ENCODE measurements at regions not wholly inside any gene's neighbourhood (a gene's known extent, or its start where the extent isn't known, plus 50 kb on each side); places are given as distances from the start of the nearest gene placed in this dataset.

- intact Hi-C loops (cut with DNase I), result no loop called here
- Histone ChIP-seq H3K36me3 (no peaks in the 10 kb centered on the region), H3K4me1 (no peaks in the 10 kb centered on the region), H3K9me3 (no peaks in the 10 kb centered on the region), H3K27me3 (no peaks in the 10 kb centered on the region), H3K4me3 (replicated peaks in 1 of 3) (no peak overlapping the region), H3K27ac (no peak overlapping the region)
- WGBS, 2 donors, result 74 to 82% methylated on average over 3 of the region's 3 CpGs
- DNase-seq, result no peak
- TF ChIP-seq POLR2A (IDR thresholded peaks at IDR 0.05), result no peak
- no peak for TF ChIP-seq CTCF (IDR thresholded peaks at IDR 0.05)
These were observed 208.7 kb upstream of the CSF3R start for GRCh38 chr1:36691374-36691773.

GRCh38 chr1:36689992-36690391 lies 207.3 kb upstream of the CSF3R start:
- intact Hi-C loops (cut with DNase I), result no loop called here
- no peaks in the 10 kb centered on the region for H3K9me3 ChIP-seq
- H3K4me3 ChIP-seq (replicated peaks in 1 of 3), result no peak overlapping the region
- TF ChIP-seq CTCF (IDR thresholded peaks at IDR 0.05) (no peak), POLR2A (IDR thresholded peaks at IDR 0.05) (no peak)
- no peak overlapping the region for H3K27ac ChIP-seq
- 67 to 82% methylated on average over 3 of the region's 3 CpGs for WGBS, 2 donors
- no peaks in the 10 kb centered on the region for H3K4me1 ChIP-seq
- no peaks in the 10 kb centered on the region for H3K27me3 ChIP-seq
- DNase-seq, result no peak
- H3K36me3 ChIP-seq, result no peaks in the 10 kb centered on the region

GRCh38 chr1:36687312-36687711 lies 204.6 kb upstream of the CSF3R start:
- H3K27me3 ChIP-seq, result no peaks in the 10 kb centered on the region
- H3K9me3 ChIP-seq, result no peaks in the 10 kb centered on the region
- H3K4me1 ChIP-seq, result no peaks in the 10 kb centered on the region
- TF ChIP-seq POLR2A (IDR thresholded peaks at IDR 0.05) (no peak), CTCF (IDR thresholded peaks at IDR 0.05) (no peak)
- no peak overlapping the region for H3K4me3 ChIP-seq (replicated peaks in 1 of 3)
- intact Hi-C loops (cut with DNase I), result no loop called here
- WGBS, 2 donors, result 52 to 54% methylated on average over 5 of the region's 5 CpGs
- no peak for DNase-seq
- no peaks in the 10 kb centered on the region for H3K36me3 ChIP-seq
- no peak overlapping the region for H3K27ac ChIP-seq

- Histone ChIP-seq H3K4me3 (replicated peaks in 1 of 3) (no peak overlapping the region), H3K4me1 (no peaks in the 10 kb centered on the region), H3K27me3 (no peaks in the 10 kb centered on the region), H3K27ac (no peak overlapping the region), H3K36me3 (no peaks in the 10 kb centered on the region), H3K9me3 (no peaks in the 10 kb centered on the region)
- intact Hi-C loops (cut with DNase I), result no loop called here
- no peak for DNase-seq
- TF ChIP-seq CTCF (IDR thresholded peaks at IDR 0.05) (no peak), POLR2A (IDR thresholded peaks at IDR 0.05) (no peak)
- WGBS, 2 donors, result 91 to 92% methylated on average over 6 of the region's 6 CpGs
These were observed 193.3 kb upstream of the CSF3R start for GRCh38 chr1:36675931-36676562.

GRCh38 chr1:36675106-36675505 lies 192.4 kb upstream of the CSF3R start:
- no peak overlapping the region for H3K27ac ChIP-seq
- H3K4me3 ChIP-seq (replicated peaks in 1 of 3), result no peak overlapping the region
- no peak for DNase-seq
- intact Hi-C loops (cut with DNase I), result no loop called here
- H3K27me3 ChIP-seq, result no peaks in the 10 kb centered on the region
- no peaks in the 10 kb centered on the region for H3K36me3 ChIP-seq
- TF ChIP-seq POLR2A (IDR thresholded peaks at IDR 0.05), result no peak
- TF ChIP-seq CTCF (IDR thresholded peaks at IDR 0.05), result no peak
- no peaks in the 10 kb centered on the region for H3K4me1 ChIP-seq
- 60 to 68% methylated on average over 3 of the region's 3 CpGs for WGBS, 2 donors
- H3K9me3 ChIP-seq, result no peaks in the 10 kb centered on the region
